Loucy (cell line): ENCODE measurements at regions not wholly inside any gene's neighbourhood (a gene's known extent, or its start where the extent isn't known, plus 50 kb on each side); places are given as distances from the start of the nearest gene placed in this dataset.

ENCODE experiments used
- EZH2phosphoT487 ChIP-seq: fragments of 200-600 bp; IDR thresholded peaks from 2 replicates; pipeline ENCODE4 v1.6.1; 2018; ENCODE audit warnings: antibody characterized with exemption, mild to moderate bottlenecking, moderate library complexity, borderline replicate concordance
- TF ChIP-seq, protein P1 (sequence below): fragments of 200-600 bp; sonication (generic); conservative IDR thresholded peaks from 2 replicates; pipeline ENCODE4 v1.5.1; 2014; ENCODE audit warnings: mild to moderate bottlenecking, antibody characterized with exemption, low read length

DNA sequence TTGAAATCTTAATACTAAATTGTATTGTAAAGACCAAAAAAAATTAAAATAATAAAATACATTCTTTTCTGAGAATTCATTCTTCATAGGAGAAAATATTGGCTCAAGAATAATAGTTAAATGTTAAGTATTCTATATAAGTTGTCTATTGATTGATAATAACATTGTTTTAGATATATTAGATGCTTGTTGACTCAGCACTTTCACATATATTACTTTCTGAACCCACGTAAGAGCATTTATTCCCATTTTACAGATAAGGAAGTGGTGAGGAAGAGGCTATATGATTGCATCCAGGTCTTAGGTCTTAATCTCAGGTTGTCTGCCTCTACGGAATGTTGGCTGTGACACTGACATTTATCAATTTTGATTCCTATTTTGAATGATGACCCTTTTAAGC, 898.8 kb downstream of the TTLL7 start:
- TF ChIP-seq EZH2phosphoT487 = no peak
- TF ChIP-seq, protein P1, sequence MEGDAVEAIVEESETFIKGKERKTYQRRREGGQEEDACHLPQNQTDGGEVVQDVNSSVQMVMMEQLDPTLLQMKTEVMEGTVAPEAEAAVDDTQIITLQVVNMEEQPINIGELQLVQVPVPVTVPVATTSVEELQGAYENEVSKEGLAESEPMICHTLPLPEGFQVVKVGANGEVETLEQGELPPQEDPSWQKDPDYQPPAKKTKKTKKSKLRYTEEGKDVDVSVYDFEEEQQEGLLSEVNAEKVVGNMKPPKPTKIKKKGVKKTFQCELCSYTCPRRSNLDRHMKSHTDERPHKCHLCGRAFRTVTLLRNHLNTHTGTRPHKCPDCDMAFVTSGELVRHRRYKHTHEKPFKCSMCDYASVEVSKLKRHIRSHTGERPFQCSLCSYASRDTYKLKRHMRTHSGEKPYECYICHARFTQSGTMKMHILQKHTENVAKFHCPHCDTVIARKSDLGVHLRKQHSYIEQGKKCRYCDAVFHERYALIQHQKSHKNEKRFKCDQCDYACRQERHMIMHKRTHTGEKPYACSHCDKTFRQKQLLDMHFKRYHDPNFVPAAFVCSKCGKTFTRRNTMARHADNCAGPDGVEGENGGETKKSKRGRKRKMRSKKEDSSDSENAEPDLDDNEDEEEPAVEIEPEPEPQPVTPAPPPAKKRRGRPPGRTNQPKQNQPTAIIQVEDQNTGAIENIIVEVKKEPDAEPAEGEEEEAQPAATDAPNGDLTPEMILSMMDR = no peak
